B cell (primary cell): ENCODE measurements at regions not wholly inside any gene's neighbourhood (a gene's known extent, or its start where the extent isn't known, plus 50 kb on each side); places are given as distances from the start of the nearest gene placed in this dataset.

Source experiments
- CTCF ChIP-seq: fragments of 200-600 bp; IDR thresholded peaks from one replicate; pipeline ENCODE4 v1.8.0; 2022; ENCODE audit warnings: antibody characterized with exemption, mild to moderate bottlenecking
- EZH2 ChIP-seq: IDR thresholded peaks from 2 replicates; pipeline ENCODE4 v1.6.1; 2012; ENCODE audit warnings: borderline replicate concordance, low read depth, mild to moderate bottlenecking, moderate library complexity, low read length; ENCODE audit not compliant: insufficient read depth, poor library complexity, severe bottlenecking

GRCh38 chr20:57065646-57066045 lies 200.8 kb downstream of the BMP7 start:
- TF ChIP-seq CTCF, result no peak
- no peak for TF ChIP-seq EZH2
